ENCODE measurements at regions not wholly inside any gene's neighbourhood (a gene's known extent, or its start where the extent isn't known, plus 50 kb on each side); places are given as distances from the start of the nearest gene placed in this dataset.

GRCh38 chr10:64079341-64079740, 558.1 kb downstream of the REEP3 start:
- no peaks in the 10 kb centered on the region for H3K9me3 Mint-ChIP-seq

DNA sequence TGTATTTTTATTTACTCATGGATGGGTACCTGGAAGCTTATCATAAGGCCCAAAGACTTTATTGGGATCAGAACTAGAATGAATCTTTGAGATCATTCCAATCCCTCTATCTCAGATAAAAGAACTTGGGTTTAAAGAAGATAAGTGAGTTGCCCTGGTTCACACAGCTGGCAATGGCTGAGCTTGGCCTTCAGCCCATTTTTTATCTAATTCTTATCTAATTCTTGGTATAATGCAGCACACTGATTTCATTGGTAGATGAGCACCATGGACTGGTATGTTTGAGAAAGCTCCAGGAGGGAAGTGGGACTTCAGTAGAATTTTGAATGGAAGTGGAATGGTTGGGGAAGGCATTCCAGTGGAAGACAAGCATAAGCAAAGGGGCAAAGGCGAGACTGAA, 558.9 kb downstream of the REEP3 start:
- no peaks in the 10 kb centered on the region for H3K9me3 Mint-ChIP-seq
- no peak overlapping the region for H3K27ac Mint-ChIP-seq
- H3K36me3 Mint-ChIP-seq, result no peaks in the 10 kb centered on the region
- DNase-seq (ENCODE audit: low spot score in 2 of 2) (no peak), ATAC-seq (no peak)

More at GRCh38 chr10:64079341-64079740, 558.1 kb downstream of the REEP3 start:
- ATAC-seq, result no peak
- Mint-ChIP-seq H3K27ac (no peak overlapping the region), H3K36me3 (no peaks in the 10 kb centered on the region)
- no peak for DNase-seq (ENCODE audit: low spot score in 2 of 2)

GRCh38 chr10:64081947-64082482, 560.8 kb downstream of the REEP3 start:
- H3K9me3 Mint-ChIP-seq, result no peaks in the 10 kb centered on the region
- H3K27ac Mint-ChIP-seq, result no peak overlapping the region
- ATAC-seq, result no peak
- H3K36me3 Mint-ChIP-seq, result no peaks in the 10 kb centered on the region
- DNase-seq (ENCODE audit: low spot score in 2 of 2), result no peak

DNA sequence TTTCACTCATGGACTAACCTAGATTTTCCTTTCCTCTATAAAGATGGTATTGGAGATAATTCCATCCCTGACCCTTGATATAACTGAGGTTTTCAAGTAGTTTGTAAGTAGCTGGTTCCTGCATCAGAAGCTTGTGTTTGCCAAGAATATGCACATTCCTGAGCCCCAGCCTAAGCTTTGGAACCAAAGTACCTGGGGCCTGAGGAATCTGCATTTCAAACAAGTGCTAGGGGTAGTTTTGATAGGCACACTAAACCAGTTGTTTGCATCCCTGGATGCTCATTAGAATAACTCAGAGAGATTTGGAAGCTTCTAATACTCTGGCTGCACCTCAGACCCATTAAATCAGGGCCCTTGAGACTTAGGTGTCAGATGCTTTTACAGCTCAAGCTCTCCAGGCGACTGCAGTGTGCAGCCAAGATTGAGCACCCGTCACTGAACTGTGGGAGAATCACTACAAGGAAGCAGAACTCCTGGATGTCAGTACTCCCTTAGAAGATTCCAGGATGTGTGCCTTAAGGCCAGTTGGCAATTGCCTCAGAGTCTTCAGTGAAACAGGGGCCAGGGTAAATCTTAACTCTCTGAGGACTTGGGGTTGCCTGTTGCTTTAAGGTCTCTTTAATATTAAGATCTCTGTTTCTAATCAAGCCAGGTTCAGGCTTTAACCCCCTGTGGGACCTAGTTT, 565.0 kb downstream of the REEP3 start:
- DNase-seq (ENCODE audit: low spot score in 2 of 2) (no peak), ATAC-seq (no peak)
- Mint-ChIP-seq H3K36me3 (no peaks in the 10 kb centered on the region), H3K9me3 (no peaks in the 10 kb centered on the region), H3K27ac (no peak overlapping the region)

DNA sequence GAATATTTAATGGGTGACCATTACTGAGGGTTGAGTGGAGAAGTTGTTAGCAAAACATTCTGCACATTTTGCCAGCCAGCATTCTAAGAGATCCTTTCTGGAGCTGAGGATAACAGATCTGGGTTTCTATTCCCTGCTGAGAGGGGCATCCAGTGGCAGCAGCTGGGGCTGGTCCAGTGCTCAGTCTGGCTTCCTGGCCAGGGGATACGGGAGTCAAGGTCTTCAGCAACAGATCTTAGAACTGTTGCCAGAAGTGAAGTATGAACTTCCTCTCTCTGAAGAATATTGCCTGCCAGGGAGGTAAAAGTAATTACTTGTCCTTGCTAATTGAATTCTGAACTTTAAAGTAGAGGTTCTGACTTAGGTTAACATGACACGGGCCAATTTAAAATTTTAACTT, 568.4 kb downstream of the REEP3 start:
- Mint-ChIP-seq H3K27ac (no peak overlapping the region), H3K9me3 (no peaks in the 10 kb centered on the region), H3K36me3 (no peaks in the 10 kb centered on the region)
- DNase-seq (ENCODE audit: low spot score in 2 of 2) (no peak), ATAC-seq (no peak)

DNA sequence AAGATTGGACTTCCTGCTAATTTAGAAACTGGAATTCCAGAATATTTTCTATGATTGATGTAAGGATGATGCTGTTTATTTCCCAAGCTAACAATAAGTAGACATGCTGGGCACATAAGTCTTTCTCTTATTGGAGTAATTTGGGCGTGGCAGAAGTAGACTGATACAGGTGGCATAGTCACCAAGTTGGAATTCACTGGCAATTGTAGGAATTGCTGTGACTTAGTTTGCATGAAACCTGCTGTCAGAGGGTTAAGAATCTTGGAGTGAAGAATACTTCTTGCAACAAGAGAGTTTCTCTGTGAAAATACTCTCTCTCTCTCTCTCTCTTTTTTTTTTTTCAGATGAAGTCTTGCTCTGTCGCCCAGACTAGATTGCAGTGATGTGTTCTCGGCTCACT, 569.7 kb downstream of the REEP3 start:
- no peak for ATAC-seq
- Mint-ChIP-seq H3K9me3 (no peaks in the 10 kb centered on the region), H3K27ac (no peak overlapping the region), H3K36me3 (no peaks in the 10 kb centered on the region)
- DNase-seq (ENCODE audit: low spot score in 2 of 2), result no peak

- ATAC-seq (no peak), DNase-seq (ENCODE audit: low spot score in 2 of 2) (no peak)
- Mint-ChIP-seq H3K36me3 (no peaks in the 10 kb centered on the region), H3K9me3 (no peaks in the 10 kb centered on the region), H3K27ac (no peak overlapping the region)
These were observed 570.7 kb downstream of the REEP3 start for GRCh38 chr10:64091897-64092296.

DNA sequence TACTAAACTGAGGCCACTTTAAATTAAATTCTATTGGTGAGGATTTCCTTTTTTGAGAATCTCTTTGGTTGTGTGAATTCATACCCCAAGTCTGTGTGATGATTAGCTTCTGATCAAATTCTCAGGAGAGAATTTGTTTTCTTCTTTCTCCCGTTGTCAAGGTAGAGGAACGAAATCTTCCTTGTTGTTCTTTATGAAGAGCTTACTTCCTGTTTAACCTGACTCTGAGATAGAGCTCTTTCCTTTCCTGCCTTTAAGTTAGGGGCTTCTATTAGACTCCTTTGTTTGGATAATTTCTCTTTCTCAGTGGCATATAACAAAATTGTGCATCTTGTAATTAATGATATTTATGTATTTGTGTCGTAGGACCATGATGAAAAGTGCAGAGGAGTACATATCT, 572.1 kb downstream of the REEP3 start:
- H3K9me3 Mint-ChIP-seq, result no peaks in the 10 kb centered on the region
- ATAC-seq (no peak), DNase-seq (ENCODE audit: low spot score in 2 of 2) (no peak)
- H3K27ac Mint-ChIP-seq, result no peak overlapping the region
- no peaks in the 10 kb centered on the region for H3K36me3 Mint-ChIP-seq

GRCh38 chr10:64093946-64094535, 572.8 kb downstream of the REEP3 start:
- H3K36me3 Mint-ChIP-seq, result no peaks in the 10 kb centered on the region
- H3K27ac Mint-ChIP-seq, result no peak overlapping the region
- ATAC-seq (no peak), DNase-seq (ENCODE audit: low spot score in 2 of 2) (no peak)
- H3K9me3 Mint-ChIP-seq, result no peaks in the 10 kb centered on the region

DNA sequence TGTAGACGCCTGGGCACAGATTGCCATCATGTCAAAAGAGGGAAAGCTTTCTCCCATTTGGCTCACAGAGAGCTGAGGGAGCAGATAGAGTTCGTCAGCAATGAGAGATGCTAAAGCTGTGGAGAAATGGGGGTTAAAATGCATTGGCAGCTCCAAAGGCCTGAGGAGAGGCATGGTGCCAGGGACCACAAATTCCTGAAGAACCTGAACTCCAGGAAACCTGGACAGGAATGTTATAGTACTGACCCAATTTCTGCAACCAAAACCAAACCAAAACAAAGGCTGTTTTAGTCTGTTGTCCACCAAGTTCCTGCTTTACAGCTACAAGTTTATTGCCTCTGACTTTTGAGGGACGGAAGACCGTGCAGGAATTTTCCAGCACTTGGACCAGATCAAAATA, 575.7 kb downstream of the REEP3 start:
- Mint-ChIP-seq H3K36me3 (no peaks in the 10 kb centered on the region), H3K9me3 (no peaks in the 10 kb centered on the region), H3K27ac (no peak overlapping the region)
- DNase-seq (ENCODE audit: low spot score in 2 of 2) (no peak), ATAC-seq (no peak)

DNA sequence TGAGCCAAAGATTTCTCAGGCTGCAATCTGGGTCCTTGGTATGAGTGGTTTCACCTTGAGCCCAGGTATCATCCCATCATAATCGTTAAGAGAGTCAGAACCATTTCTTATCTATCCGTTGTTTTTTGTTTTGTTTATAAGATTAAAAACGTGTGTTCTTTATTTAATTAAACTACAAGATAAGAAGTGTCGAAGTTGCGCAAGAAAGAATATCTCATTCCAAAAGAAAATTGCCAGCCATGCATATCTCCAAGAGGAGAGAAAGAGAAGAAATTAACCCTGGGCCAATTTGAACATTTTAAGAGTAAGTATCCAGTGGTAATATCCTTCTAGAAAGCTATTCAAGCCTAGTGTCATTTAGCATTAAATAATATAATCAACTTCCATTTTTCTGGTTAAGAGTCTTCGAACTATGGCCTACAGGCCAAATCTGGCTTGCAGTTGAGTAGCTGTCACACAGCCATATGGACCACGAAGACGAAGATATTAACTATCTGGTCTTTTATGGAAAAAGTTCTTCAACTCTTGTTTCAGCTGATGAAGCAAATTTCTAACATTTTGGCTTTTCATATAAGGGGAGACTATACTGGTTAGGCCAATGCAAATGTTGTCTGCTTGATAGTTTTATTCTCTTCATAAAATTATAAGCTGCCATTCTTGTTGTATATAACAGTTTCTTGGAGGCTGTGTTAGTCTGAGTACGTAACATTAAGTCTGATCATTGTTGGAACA, 576.4 kb downstream of the REEP3 start:
- Mint-ChIP-seq H3K27ac (no peak overlapping the region), H3K9me3 (no peaks in the 10 kb centered on the region), H3K36me3 (no peaks in the 10 kb centered on the region)
- ATAC-seq, result no peak
- no peak for DNase-seq (ENCODE audit: low spot score in 2 of 2)

GRCh38 chr10:64098994-64099393, 577.8 kb downstream of the REEP3 start:
- H3K27ac Mint-ChIP-seq, result no peak overlapping the region
- no peak for DNase-seq (ENCODE audit: low spot score in 2 of 2)
- no peaks in the 10 kb centered on the region for H3K9me3 Mint-ChIP-seq
- no peak for ATAC-seq
- no peaks in the 10 kb centered on the region for H3K36me3 Mint-ChIP-seq

GRCh38 chr10:64101606-64102263, 580.5 kb downstream of the REEP3 start:
- Mint-ChIP-seq H3K36me3 (no peaks in the 10 kb centered on the region), H3K27ac (no peak overlapping the region), H3K9me3 (no peaks in the 10 kb centered on the region)
- DNase-seq (ENCODE audit: low spot score in 2 of 2) (no peak), ATAC-seq (no peak)

GRCh38 chr10:64102264-64102633, 581.0 kb downstream of the REEP3 start:
- H3K27ac Mint-ChIP-seq, result no peak overlapping the region
- no peaks in the 10 kb centered on the region for H3K9me3 Mint-ChIP-seq
- DNase-seq (ENCODE audit: low spot score in 2 of 2), result no peak
- H3K36me3 Mint-ChIP-seq, result no peaks in the 10 kb centered on the region
- no peak for ATAC-seq

GRCh38 chr10:64102916-64103315, 581.7 kb downstream of the REEP3 start:
- ATAC-seq, result no peak
- no peak for DNase-seq (ENCODE audit: low spot score in 2 of 2)
- no peaks in the 10 kb centered on the region for H3K9me3 Mint-ChIP-seq
- H3K36me3 Mint-ChIP-seq, result no peaks in the 10 kb centered on the region
- H3K27ac Mint-ChIP-seq, result no peak overlapping the region

- no peaks in the 10 kb centered on the region for H3K36me3 Mint-ChIP-seq
- ATAC-seq (no peak), DNase-seq (ENCODE audit: low spot score in 2 of 2) (no peak)
- no peak overlapping the region for H3K27ac Mint-ChIP-seq
- no peaks in the 10 kb centered on the region for H3K9me3 Mint-ChIP-seq
These were observed 582.7 kb downstream of the REEP3 start for GRCh38 chr10:64103750-64104470.
